Keratinocyte (primary cell): ENCODE measurements at regions not wholly inside any gene's neighbourhood (a gene's known extent, or its start where the extent isn't known, plus 50 kb on each side); places are given as distances from the start of the nearest gene placed in this dataset.

Experiments
- DNase-seq: peaks from one replicate; pipeline ENCODE4 v3.0.0-alpha.2; 2011; ENCODE audit warnings: low read depth, missing footprints, low spot score
- FAIRE-seq: peaks from 2 replicates; lab custom pipeline; 2011; peaks lifted over from hg19 to GRCh38; lab: Jason Lieb, UNC
- H2AFZ ChIP-seq: 2 replicates; pipeline ENCODE4 v1.6.0; 2012; ENCODE audit warnings: low read length, control low read depth, inconsistent platforms; ENCODE audit not compliant: control insufficient read depth
- H3K27ac ChIP-seq: 2 replicates; pipeline ENCODE4 v1.5.1; 2011; ENCODE audit warnings: low read length; ENCODE audit not compliant: control insufficient read depth, insufficient read depth
- H3K27me3 ChIP-seq: 3 replicates; pipeline ENCODE4 v1.6.0; 2011; ENCODE audit warnings: low read length; ENCODE audit not compliant: control insufficient read depth, insufficient read depth; ENCODE audit errors: extremely low read depth
- H3K36me3 ChIP-seq, 2 experiments: 2 replicates in 1 of 2; 3 replicates in 1 of 2; pipeline ENCODE4 v1.5.1; 2011; ENCODE audit warnings: low read length in 2 of 2, mild to moderate bottlenecking in 1 of 2; ENCODE audit not compliant: control insufficient read depth in 2 of 2, insufficient read depth in 2 of 2; ENCODE audit errors: extremely low read depth in 1 of 2
- H3K4me1 ChIP-seq: 3 replicates; pipeline ENCODE4 v1.5.1; 2011; ENCODE audit warnings: low read length; ENCODE audit not compliant: control insufficient read depth, insufficient read depth; ENCODE audit errors: extremely low read depth
- H3K4me2 ChIP-seq: 3 replicates; pipeline ENCODE4 v1.6.0; 2011; ENCODE audit warnings: low read depth, low read length; ENCODE audit not compliant: control insufficient read depth, insufficient read depth; ENCODE audit errors: extremely low read depth
- H3K4me3 ChIP-seq, 3 experiments: fragments of 200-600 bp in 1 of 3; sonication (generic) in 1 of 3; 2 replicates in 2 of 3; 3 replicates in 1 of 3; pipeline ENCODE4 v1.5.1; 2011 to 2016; ENCODE audit warnings: low read length in 3 of 3, mild to moderate bottlenecking in 3 of 3, control low read depth in 2 of 3, inconsistent platforms in 1 of 3, low read depth in 1 of 3, mixed read lengths in 1 of 3, mixed run types in 1 of 3, moderate library complexity in 1 of 3; ENCODE audit not compliant: control insufficient read depth in 2 of 3, insufficient read depth in 2 of 3; ENCODE audit errors: extremely low read depth in 1 of 3
- H3K79me2 ChIP-seq: 2 replicates; pipeline ENCODE4 v1.6.0; 2012; ENCODE audit warnings: low read length; ENCODE audit not compliant: control insufficient read depth, insufficient read depth
- H3K9ac ChIP-seq: 3 replicates; pipeline ENCODE4 v1.6.0; 2011; ENCODE audit warnings: low read length; ENCODE audit not compliant: control insufficient read depth, insufficient read depth; ENCODE audit errors: extremely low read depth
- H3K9me1 ChIP-seq: 3 replicates; pipeline ENCODE4 v1.6.0; 2011; ENCODE audit warnings: low read length; ENCODE audit not compliant: control insufficient read depth, insufficient read depth; ENCODE audit errors: extremely low read depth
- H3K9me3 ChIP-seq: 2 replicates; pipeline ENCODE4 v1.5.1; 2012; ENCODE audit warnings: low read depth, low read length; ENCODE audit not compliant: control insufficient read depth
- H4K20me1 ChIP-seq: 3 replicates; pipeline ENCODE4 v1.6.0; 2011; ENCODE audit warnings: low read length; ENCODE audit not compliant: control insufficient read depth, insufficient read depth; ENCODE audit errors: extremely low read depth
- EZH2 ChIP-seq: IDR thresholded peaks from one replicate; pipeline ENCODE4 v1.6.1; 2012; ENCODE audit warnings: inconsistent platforms, mild to moderate bottlenecking, low read length, moderate library complexity
- dilution Hi-C: fragments of 300-500 bp; cut with MboI; formaldehyde crosslinking; loops from one replicate; pipeline ENCODE4 v1.7.0; 2020; ENCODE audit warnings: low sequenced_read_pairs; ENCODE audit not compliant: extremely low pct_ligation_motif_present
- TF ChIP-seq, protein P1 (sequence below), 3 experiments: IDR thresholded peaks in 1 of 3; conservative IDR thresholded peaks in 1 of 3; optimal IDR thresholded peaks in 1 of 3; 2 replicates in 2 of 3; 3 replicates in 1 of 3; pipeline versions ENCODE3 to v1.5.1; 2011; ENCODE audit warnings: low read length in 3 of 3, mild to moderate bottlenecking in 3 of 3, moderate library complexity in 2 of 3, control low read depth in 1 of 3, inconsistent platforms in 1 of 3; ENCODE audit not compliant: insufficient read depth in 2 of 3; ENCODE audit errors: extremely low read depth in 1 of 3

DNA sequence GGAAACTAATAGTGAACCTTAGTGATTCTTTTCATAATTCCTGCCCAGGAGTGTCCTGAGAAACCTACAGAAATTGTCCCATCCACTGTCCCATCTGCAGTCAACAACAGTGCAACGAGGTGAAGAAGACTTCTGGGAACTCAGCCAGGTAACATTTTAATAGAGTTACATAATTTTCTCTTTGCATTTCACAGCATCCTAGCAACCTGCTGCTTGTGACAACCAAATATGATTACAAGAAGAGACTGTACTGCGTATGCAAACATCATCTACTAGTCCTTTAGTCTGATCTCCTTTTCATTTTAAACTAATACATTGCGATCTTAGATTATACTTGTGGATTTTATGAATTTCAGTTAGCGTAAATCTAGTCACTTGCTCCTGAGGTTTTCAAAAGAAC is 951.6 kb downstream of the TFAP2A start:
- Histone ChIP-seq H4K20me1 (no peaks in the 10 kb centered on the region), H3K9ac (no peak overlapping the region), H2AFZ (no peak overlapping the region), H3K4me3 (no peak overlapping the region), H3K9me1 (no peaks in the 10 kb centered on the region), H3K4me1 (no peaks in the 10 kb centered on the region), H3K27me3 (no peaks in the 10 kb centered on the region), H3K36me3 (no peaks in the 10 kb centered on the region), H3K79me2 (no peaks in the 10 kb centered on the region), H3K9me3 (no peaks in the 10 kb centered on the region), H3K27ac (no peak overlapping the region), H3K4me2 (no peak overlapping the region)
- FAIRE-seq, result no peak
- DNase-seq, result no peak
- TF ChIP-seq, protein P1, sequence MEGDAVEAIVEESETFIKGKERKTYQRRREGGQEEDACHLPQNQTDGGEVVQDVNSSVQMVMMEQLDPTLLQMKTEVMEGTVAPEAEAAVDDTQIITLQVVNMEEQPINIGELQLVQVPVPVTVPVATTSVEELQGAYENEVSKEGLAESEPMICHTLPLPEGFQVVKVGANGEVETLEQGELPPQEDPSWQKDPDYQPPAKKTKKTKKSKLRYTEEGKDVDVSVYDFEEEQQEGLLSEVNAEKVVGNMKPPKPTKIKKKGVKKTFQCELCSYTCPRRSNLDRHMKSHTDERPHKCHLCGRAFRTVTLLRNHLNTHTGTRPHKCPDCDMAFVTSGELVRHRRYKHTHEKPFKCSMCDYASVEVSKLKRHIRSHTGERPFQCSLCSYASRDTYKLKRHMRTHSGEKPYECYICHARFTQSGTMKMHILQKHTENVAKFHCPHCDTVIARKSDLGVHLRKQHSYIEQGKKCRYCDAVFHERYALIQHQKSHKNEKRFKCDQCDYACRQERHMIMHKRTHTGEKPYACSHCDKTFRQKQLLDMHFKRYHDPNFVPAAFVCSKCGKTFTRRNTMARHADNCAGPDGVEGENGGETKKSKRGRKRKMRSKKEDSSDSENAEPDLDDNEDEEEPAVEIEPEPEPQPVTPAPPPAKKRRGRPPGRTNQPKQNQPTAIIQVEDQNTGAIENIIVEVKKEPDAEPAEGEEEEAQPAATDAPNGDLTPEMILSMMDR (optimal IDR thresholded peaks at IDR 0.05 in 1 of 3, IDR thresholded peaks at IDR 0.05 in 1 of 3, conservative IDR thresholded peaks at IDR 0.05 in 1 of 3; ENCODE audit: extremely low read depth in 1 of 3, insufficient read depth in 2 of 3, low read length in 3 of 3), result no peak
- no peak for TF ChIP-seq EZH2
- dilution Hi-C loops, result no loop called here

DNA sequence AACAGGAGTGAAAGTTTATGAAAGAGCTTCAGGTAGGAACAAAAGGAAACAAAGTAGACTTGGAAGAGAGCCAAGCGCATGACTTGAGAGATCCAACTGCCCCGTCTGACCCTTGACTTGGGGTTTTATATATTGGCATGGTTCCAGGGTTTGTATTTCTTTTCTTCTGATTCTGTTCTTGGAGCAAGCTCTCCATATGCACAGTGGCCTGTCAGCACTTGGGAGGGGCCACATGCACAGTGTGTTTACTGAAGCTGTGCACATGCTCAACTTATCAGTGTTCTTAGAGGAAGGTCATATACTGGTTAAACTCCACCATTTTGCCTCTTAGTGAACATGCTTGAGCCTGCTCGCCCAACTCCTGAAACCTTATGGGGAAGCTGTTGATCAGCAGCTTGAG is 953.7 kb downstream of the TFAP2A start:
- no peak overlapping the region for H2AFZ ChIP-seq
- no peaks in the 10 kb centered on the region for H3K36me3 ChIP-seq
- FAIRE-seq, result no peak
- no peaks in the 10 kb centered on the region for H3K27me3 ChIP-seq
- no peaks in the 10 kb centered on the region for H3K4me1 ChIP-seq
- H3K79me2 ChIP-seq, result no peaks in the 10 kb centered on the region
- no peak for TF ChIP-seq EZH2
- TF ChIP-seq, protein P1 (optimal IDR thresholded peaks at IDR 0.05 in 1 of 3, IDR thresholded peaks at IDR 0.05 in 1 of 3, conservative IDR thresholded peaks at IDR 0.05 in 1 of 3; ENCODE audit: extremely low read depth in 1 of 3, insufficient read depth in 2 of 3, low read length in 3 of 3), result no peak
- H3K4me2 ChIP-seq, result no peak overlapping the region
- no peaks in the 10 kb centered on the region for H3K9me3 ChIP-seq
- H3K9me1 ChIP-seq, result no peaks in the 10 kb centered on the region
- DNase-seq, result no peak
- dilution Hi-C loops, result no loop called here
- H3K9ac ChIP-seq, result no peak overlapping the region
- no peaks in the 10 kb centered on the region for H4K20me1 ChIP-seq
- no peak overlapping the region for H3K27ac ChIP-seq
- H3K4me3 ChIP-seq, result no peak overlapping the region
